ENCODE measurements at regions not wholly inside any gene's neighbourhood (a gene's known extent, or its start where the extent isn't known, plus 50 kb on each side); places are given as distances from the start of the nearest gene placed in this dataset.

- no peak for DNase-seq
These were observed 1017.5 kb downstream of the XPNPEP1 start for GRCh38 chr10:108905821-108906220.

DNA sequence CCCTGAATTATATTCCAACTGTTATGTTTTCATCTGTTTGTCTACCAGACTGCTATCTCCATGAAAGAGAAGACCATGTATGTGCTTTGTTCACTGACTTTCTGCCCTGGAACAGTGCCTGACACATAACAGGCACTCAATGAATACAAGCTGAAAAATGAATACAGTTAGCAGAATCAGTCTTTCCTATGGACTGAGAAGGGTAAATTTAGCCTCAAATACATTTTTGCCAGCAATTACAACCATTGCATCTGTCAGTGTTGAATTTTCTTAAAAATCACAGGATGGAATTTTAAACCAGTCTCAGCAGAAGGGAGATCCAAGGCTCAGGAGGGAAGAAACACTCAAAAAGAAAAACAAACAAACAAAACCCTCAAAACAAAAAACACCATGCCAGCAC is 1018.1 kb downstream of the XPNPEP1 start:
- DNase-seq = no peak

DNA sequence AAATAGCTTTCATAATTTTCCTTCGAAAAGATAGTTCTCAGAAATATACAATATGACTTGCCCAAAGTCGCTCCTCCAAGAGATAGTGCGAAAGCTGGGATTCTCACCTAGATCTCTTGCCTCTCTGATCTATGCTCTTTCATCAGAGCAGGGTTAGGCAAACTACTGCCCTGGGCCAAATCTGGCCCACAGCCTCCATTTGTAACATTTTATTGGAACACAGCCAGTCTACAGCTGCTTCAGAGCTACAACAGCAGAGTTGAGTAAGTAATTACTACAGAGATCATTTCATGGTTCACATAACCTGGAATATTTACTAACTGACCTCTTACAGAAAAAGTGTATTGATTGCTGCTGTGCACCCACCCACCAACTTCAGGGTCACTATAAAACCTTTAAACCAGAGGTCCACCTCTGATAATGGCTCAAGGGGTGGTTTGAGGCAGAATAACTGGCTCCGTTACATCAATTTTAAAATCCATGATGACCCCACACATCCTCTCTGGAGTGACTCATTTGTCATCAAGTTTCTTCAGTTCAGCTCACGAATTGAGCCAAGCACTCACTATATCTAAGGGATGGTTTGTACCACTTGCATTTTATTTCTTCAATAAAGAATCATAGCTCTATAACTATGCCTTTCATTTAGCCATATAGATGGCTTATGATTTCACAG is 1019.0 kb downstream of the XPNPEP1 start:
- no peak for DNase-seq

GRCh38 chr10:108902619-108903285 is 1020.6 kb downstream of the XPNPEP1 start:
- DNase-seq = no peak

DNA sequence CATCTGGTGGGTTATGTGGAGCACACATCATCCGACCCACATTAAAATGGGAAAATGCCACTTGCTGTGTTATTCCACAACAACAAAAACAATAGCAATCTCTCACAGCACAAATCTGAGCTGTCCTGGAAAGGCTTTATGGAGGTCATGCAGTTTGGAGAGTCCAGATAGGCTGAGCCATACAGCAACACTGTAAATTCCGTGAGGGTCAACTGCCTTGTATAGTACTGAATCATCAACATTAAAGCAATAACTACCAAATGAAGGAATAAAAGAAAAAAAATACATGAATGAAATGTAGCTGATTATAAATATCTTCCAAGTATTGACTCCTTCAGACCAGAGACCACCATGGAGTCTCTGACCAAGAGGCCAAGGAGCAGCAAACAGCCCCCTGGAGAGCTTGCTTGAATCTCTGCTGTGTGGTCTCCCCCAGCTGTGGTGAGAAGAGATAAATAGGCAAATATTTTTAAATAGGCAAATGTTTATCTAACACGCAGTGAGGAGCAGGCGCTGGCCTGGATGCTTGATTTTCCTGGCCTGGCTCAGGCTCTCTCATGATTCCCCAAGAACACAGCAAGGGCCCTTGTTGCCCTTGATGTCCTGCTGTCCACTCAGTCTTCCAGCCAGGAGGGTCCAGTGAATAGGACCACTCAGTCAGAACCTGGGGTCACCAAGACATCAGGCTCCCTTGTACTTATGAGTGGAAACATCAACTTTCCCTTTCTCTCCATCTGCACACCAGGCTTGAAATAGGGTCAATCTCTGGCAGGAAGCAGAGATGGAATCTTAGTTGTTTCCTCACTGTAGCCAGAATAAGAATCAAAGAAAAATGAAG is 1021.3 kb downstream of the XPNPEP1 start:
- no peak for DNase-seq

DNA sequence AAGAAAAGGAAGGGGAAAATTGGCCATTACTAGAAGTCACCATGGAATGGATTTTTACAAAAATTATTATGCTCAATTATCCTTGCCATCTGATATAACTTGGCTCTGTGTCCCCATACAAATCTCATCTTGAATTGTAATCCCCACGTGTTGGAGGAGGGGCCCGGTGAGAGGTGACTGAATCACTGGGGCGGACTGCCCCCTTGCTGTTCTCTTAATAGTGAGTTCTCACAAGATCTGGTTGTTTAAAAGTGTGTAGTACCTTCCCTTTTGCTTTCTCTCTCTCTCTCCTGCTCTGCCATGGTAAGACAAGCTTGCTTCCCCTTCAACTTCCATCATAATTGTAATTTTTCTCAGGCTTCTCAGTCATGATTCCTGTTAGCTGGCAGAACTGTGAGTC is 1023.6 kb downstream of the XPNPEP1 start:
- DNase-seq = no peak

GRCh38 chr10:108894402-108895301 is 1028.7 kb downstream of the XPNPEP1 start:
- DNase-seq = no peak

DNA sequence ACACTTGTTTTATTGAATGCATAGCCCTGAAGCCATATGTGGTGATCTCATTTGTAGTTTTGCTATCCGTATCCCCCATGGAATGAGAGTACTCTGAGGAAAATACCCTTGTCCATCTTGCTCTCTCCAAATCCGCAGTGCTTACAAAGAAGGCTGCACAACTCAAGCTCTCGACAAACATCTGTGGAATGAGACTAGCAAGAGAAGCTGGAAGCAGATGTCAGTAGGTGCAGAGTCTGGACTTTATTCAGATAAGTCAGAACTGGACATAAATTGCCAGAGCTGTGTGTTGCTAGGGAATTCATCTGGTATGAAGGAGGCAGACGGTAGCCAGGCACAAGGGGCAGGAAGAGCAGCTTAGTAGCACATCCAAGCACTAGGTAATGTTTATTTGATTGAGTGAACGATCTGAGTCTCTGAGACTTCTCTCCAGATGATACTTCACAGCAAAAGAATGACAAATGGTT is 1046.2 kb downstream of the XPNPEP1 start:
- DNase-seq = no peak

- DNase-seq = no peak
These were observed 1050.5 kb downstream of the XPNPEP1 start for GRCh38 chr10:108872854-108873253.

- DNase-seq = no peak
These were observed 1054.4 kb downstream of the XPNPEP1 start for GRCh38 chr10:108868881-108869280.

- DNase-seq = no peak
These were observed 1060.5 kb downstream of the XPNPEP1 start for GRCh38 chr10:108862676-108863350.

GRCh38 chr10:108861181-108861754 is 1062.0 kb downstream of the XPNPEP1 start:
- DNase-seq = no peak

GRCh38 chr10:108852211-108852610 is 1071.1 kb downstream of the XPNPEP1 start:
- no peak for DNase-seq

DNA sequence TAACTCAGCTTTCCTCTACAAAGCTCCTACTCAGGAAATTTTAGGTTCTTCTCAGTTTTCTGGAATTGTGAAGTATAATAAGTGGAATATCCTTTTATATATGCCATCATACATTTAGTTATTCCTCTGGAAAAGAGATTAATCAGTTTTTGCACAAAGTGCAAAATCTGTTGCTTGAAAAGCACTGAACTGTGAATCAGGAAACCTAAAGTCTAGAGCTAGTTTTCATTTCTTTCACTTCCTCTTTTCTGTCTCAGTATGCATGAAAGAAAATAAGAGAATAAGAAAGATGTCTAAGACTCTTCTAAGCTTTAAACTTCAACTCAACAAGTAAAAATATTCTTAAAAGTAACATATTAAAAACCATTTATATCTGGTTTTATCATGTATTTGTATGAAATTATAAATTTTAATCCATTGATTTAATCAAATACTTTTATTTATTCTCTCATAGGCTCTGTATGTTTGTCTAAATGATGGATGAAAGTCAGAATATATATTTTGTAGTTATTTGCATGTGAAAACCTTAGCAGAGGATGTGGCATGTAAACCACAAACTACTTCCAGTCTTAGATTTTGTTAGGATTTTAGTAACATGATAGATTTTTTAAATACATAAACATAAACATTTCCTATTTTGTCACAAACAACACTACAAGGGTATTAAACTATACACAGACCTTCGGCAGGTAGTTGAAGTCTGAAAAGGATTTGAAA is 1073.0 kb downstream of the XPNPEP1 start:
- DNase-seq = no peak

DNA sequence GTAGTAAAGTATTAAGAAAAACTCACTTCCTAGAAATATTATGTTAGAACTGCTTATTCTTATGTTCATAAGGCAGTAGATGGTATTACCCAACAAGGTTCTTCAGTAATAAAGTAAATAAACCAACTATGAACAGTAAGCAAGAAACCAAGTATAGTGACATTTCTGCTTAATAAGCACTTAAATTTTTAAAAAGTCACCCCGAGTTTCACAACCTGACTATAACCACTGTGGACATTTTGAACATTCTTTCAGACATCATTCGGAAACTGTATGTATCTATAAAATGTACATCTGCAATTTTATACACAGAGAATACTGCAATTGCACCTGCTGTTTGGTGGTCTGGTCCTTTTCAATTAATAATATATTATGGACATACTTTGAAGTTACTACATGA is 1073.6 kb downstream of the XPNPEP1 start:
- no peak for DNase-seq

DNA sequence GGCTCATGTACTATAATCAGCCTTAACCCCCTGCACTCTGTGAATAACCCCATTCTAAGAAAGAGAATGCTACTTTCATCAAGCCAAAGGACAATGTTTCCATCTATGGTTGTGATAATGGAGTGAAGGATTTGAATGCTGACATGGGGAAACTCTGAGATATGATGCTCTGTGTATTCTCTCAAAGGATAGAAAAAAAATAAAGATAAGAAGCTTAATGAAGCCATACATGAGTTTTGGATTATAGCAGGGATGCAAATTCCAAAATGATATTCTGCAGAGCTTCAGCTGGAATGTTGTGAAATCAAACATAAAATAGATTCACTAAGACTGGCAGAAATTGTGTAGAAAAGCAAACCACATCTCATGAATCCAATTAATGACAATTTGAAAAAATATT is 1074.1 kb downstream of the XPNPEP1 start:
- DNase-seq = no peak

GRCh38 chr10:108848046-108848445 is 1075.3 kb downstream of the XPNPEP1 start:
- no peak for DNase-seq

GRCh38 chr10:108840944-108841343 is 1082.4 kb downstream of the XPNPEP1 start:
- DNase-seq = no peak

GRCh38 chr10:108836362-108836761 is 1086.9 kb downstream of the XPNPEP1 start:
- DNase-seq = no peak

GRCh38 chr10:108822026-108822425 is 1101.3 kb downstream of the XPNPEP1 start:
- no peak for DNase-seq

DNA sequence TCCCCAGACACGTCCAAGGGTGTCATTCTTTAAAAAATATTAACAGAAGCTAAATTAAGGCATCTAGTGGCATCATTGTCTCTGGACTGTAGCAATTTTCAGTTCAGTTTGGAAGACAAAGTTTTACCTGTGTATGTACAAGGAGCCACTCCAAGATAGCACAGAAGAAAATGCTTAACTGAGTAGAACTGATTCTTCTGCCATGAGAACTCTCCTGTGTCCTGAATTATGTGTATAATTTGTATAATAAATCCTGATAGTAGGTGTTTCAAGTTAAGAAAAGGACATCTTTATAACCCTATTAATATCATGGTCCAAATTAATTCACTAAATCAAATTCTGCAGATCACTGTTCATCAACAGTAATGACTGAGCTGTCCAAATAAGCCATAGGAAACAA is 1104.0 kb downstream of the XPNPEP1 start:
- no peak for DNase-seq
